PC-3 (cell line): ENCODE measurements at regions not wholly inside any gene's neighbourhood (a gene's known extent, or its start where the extent isn't known, plus 50 kb on each side); places are given as distances from the start of the nearest gene placed in this dataset.

Source experiments
- EZH2 ChIP-seq: fragments of 300-600 bp; sonication (generic); IDR thresholded peaks from one replicate; pipeline ENCODE4 v1.6.1; 2017; ENCODE audit warnings: antibody characterized with exemption, mild to moderate bottlenecking, low read length; ENCODE audit not compliant: unreplicated experiment
- EZH2phosphoT487 ChIP-seq: fragments of 300-600 bp; sonication (generic); IDR thresholded peaks from 2 replicates; pipeline ENCODE4 v1.6.1; 2018; ENCODE audit warnings: mild to moderate bottlenecking, antibody characterized with exemption, low read length, borderline replicate concordance
- TF ChIP-seq, protein P1 (sequence below): fragments of 300-600 bp; sonication (generic); conservative IDR thresholded peaks from 2 replicates; pipeline ENCODE4 v1.5.1; 2017; ENCODE audit warnings: antibody characterized with exemption, low read depth, mild to moderate bottlenecking, low read length

DNA sequence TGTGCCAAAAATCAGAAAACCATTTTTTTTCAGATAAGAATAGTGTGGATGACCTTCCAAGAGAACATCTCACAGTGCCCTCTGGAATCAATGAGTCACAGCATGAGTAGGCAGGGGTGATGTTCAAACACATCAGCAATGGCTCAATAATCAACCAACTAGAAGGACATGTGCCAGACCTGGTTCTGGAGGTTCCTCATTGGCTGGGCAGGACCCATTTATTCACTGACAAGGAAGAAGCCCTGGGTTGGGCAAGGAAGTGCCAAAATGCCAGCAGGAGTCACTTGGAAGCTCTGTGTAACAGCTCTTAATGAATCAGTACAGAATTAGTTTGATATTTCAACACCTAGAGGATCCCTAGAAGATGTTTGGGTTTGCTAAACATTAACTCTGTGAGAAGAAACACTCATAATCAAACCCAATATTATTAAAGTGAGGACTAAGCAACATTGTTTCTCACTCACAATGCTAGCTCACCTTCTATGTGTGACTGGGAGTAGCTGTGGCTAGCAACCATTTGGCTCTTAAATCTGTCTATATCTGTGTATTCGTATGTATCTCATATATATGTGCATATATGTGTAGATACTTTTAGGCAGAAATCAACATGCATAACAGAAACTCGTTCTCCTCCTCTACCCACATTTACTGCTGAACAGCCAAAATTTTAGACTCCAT lies 72.3 kb upstream of the APBB1IP start:
- TF ChIP-seq, protein P1, sequence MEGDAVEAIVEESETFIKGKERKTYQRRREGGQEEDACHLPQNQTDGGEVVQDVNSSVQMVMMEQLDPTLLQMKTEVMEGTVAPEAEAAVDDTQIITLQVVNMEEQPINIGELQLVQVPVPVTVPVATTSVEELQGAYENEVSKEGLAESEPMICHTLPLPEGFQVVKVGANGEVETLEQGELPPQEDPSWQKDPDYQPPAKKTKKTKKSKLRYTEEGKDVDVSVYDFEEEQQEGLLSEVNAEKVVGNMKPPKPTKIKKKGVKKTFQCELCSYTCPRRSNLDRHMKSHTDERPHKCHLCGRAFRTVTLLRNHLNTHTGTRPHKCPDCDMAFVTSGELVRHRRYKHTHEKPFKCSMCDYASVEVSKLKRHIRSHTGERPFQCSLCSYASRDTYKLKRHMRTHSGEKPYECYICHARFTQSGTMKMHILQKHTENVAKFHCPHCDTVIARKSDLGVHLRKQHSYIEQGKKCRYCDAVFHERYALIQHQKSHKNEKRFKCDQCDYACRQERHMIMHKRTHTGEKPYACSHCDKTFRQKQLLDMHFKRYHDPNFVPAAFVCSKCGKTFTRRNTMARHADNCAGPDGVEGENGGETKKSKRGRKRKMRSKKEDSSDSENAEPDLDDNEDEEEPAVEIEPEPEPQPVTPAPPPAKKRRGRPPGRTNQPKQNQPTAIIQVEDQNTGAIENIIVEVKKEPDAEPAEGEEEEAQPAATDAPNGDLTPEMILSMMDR: no peak
- TF ChIP-seq EZH2 (no peak), EZH2phosphoT487 (no peak)
